Body of pancreas (tissue), 4 donors: ENCODE measurements at regions not wholly inside any gene's neighbourhood (a gene's known extent, or its start where the extent isn't known, plus 50 kb on each side); places are given as distances from the start of the nearest gene placed in this dataset.

ENCODE experiments used
- ATAC-seq: fragments of 150-250 bp; one replicate; pipeline ENCODE4 v1.9.1; 2016
- DNase-seq, 4 donors: peaks; one replicate each; pipeline ENCODE4 v3.0.0-alpha.2; 2019
- H3K27ac ChIP-seq, 4 donors: fragments of 200-600 bp; sonication (generic); 1 replicate in 3 of 4; 2 replicates in 1 of 4; pipeline versions ENCODE4 v1.5.1 to v1.6.1; 2016 to 2019; ENCODE audit warnings: mild to moderate bottlenecking in 1 of 4, mixed read lengths in 1 of 4, moderate library complexity in 1 of 4
- H3K27me3 ChIP-seq, 2 donors: fragments of 200-600 bp; sonication (generic); one replicate each; pipeline ENCODE4 v1.6.0; 2016; ENCODE audit warnings: mild to moderate bottlenecking in 1 of 2
- H3K36me3 ChIP-seq, 2 donors: fragments of 200-600 bp; sonication (generic); replicated peaks in 1 of 2; 2 replicates each; pipeline ENCODE4 v1.5.1; 2016; ENCODE audit warnings: low read depth in 2 of 2; ENCODE audit not compliant: insufficient read depth in 1 of 2
- H3K4me1 ChIP-seq: fragments of 200-600 bp; sonication (generic); one replicate; pipeline ENCODE4 v1.6.0; 2016
- H3K4me3 ChIP-seq, 2 donors: fragments of 200-600 bp; sonication (generic); 1 replicate in 1 of 2; 2 replicates in 1 of 2; pipeline ENCODE4 v1.5.1; 2016 to 2019
- H3K9me3 ChIP-seq, 3 donors: fragments of 200-600 bp; sonication (generic); 1 replicate in 2 of 3; 2 replicates in 1 of 3; pipeline ENCODE4 v1.5.1; 2016
- POLR2A ChIP-seq, 3 donors: fragments of 450-650 bp; IDR thresholded peaks; one replicate each; pipeline ENCODE4 v1.6.1; 2016; ENCODE audit warnings: antibody characterized with exemption in 3 of 3, mild to moderate bottlenecking in 2 of 3
- WGBS, 2 donors: methylation state at CpG; one replicate each; pipeline ENCODE4 v1.1.5; 2017; 5-methylcytosine and 5-hydroxymethylcytosine counted together
- intact Hi-C: fragments of 100-400 bp; cut with DNase I; formaldehyde crosslinking; loops from one replicate; pipeline ENCODE4 v1.15.1; 2023
- TF ChIP-seq, protein P1 (sequence below), 7 experiments: fragments of 450-650 bp in 4 of 7; fragments of 200-600 bp in 3 of 7; sonication (generic) in 3 of 7; IDR thresholded peaks; one replicate each; pipeline ENCODE4 v1.5.1; 2016 to 2019; ENCODE audit warnings: antibody characterized with exemption in 7 of 7

GRCh38 chr1:232177438-232177837 lies 452.5 kb downstream of the SIPA1L2 start:
- intact Hi-C loops, result no loop called here
- WGBS, 2 donors, result 86 to 88% methylated on average over 2 of the region's 2 CpGs

DNA sequence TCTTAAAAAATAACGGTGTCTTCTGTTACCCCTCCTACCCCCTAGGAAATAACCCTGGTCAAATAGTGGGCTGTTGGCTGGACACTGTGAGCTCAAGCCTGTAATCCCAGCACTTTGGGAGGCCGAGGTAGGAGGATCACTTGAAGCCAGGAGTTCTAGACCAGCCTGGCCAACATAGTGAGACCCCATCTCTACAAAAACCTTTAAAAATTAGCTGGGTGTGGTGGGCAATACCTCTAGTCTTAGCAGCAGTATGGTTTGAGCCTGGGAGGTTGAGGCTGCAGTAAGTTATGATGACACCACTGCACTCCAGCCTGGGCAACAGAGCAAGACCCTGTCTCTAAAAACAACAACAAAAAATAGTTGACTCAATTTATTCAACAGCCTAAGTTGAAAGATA lies 453.7 kb downstream of the SIPA1L2 start:
- 64 to 69% methylated on average over 2 of the region's 2 CpGs for WGBS, 2 donors
- H3K27me3 ChIP-seq, result no peaks in the 10 kb centered on the region
- ATAC-seq, result no peak
- TF ChIP-seq POLR2A (IDR thresholded peaks at IDR 0.05), result no peak
- TF ChIP-seq, protein P1, sequence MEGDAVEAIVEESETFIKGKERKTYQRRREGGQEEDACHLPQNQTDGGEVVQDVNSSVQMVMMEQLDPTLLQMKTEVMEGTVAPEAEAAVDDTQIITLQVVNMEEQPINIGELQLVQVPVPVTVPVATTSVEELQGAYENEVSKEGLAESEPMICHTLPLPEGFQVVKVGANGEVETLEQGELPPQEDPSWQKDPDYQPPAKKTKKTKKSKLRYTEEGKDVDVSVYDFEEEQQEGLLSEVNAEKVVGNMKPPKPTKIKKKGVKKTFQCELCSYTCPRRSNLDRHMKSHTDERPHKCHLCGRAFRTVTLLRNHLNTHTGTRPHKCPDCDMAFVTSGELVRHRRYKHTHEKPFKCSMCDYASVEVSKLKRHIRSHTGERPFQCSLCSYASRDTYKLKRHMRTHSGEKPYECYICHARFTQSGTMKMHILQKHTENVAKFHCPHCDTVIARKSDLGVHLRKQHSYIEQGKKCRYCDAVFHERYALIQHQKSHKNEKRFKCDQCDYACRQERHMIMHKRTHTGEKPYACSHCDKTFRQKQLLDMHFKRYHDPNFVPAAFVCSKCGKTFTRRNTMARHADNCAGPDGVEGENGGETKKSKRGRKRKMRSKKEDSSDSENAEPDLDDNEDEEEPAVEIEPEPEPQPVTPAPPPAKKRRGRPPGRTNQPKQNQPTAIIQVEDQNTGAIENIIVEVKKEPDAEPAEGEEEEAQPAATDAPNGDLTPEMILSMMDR (IDR thresholded peaks at IDR 0.05), result no peak
- H3K4me1 ChIP-seq, result no peaks in the 10 kb centered on the region
- no peaks in the 10 kb centered on the region for H3K9me3 ChIP-seq
- H3K36me3 ChIP-seq, result no peaks in the 10 kb centered on the region
- intact Hi-C loops, result no loop called here
- no peak for DNase-seq
- H3K4me3 ChIP-seq, result no peak overlapping the region
- H3K27ac ChIP-seq, result no peak overlapping the region

More at GRCh38 chr1:232177438-232177837, 452.5 kb downstream of the SIPA1L2 start:
- Histone ChIP-seq H3K27me3 (no peaks in the 10 kb centered on the region), H3K4me1 (no peaks in the 10 kb centered on the region), H3K9me3 (no peaks in the 10 kb centered on the region), H3K36me3 (no peaks in the 10 kb centered on the region), H3K4me3 (no peak overlapping the region), H3K27ac (no peak overlapping the region)
- ATAC-seq (no peak), DNase-seq (no peak)
- TF ChIP-seq, protein P1 (IDR thresholded peaks at IDR 0.05), result no peak
- TF ChIP-seq POLR2A (IDR thresholded peaks at IDR 0.05), result no peak

DNA sequence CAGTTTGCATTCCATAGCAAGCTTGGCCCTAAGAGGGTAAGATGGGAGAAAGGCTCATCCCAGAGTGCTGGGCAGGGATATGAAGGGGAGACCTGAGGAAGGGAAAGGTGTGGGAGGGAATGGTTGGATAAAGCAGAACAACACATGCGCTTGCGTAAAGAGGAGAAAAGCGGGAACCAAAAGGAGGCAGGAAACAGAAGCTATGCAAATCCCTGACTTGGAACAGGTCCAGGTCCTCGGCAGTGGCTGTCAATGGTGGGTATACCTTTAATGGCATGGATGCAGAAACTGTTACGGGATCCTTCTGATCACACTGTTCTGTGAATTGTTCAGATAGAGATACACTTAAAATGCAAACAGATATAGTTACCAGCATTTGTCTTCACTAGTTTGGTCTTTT lies 455.6 kb downstream of the SIPA1L2 start:
- H3K4me1 ChIP-seq, result no peaks in the 10 kb centered on the region
- H3K27ac ChIP-seq, result no peak overlapping the region
- ATAC-seq, result no peak
- 46 to 49% methylated on average over 5 of the region's 5 CpGs for WGBS, 2 donors
- no peaks in the 10 kb centered on the region for H3K36me3 ChIP-seq
- no peak overlapping the region for H3K4me3 ChIP-seq
- DNase-seq, result no peak
- H3K27me3 ChIP-seq, result no peaks in the 10 kb centered on the region
- no peaks in the 10 kb centered on the region for H3K9me3 ChIP-seq
- intact Hi-C loops, result no loop called here
- no peak for TF ChIP-seq POLR2A (IDR thresholded peaks at IDR 0.05)
- TF ChIP-seq, protein P1 (IDR thresholded peaks at IDR 0.05), result no peak

- no peak overlapping the region for H3K4me3 ChIP-seq
- intact Hi-C loops, result no loop called here
- H3K4me1 ChIP-seq, result no peaks in the 10 kb centered on the region
- ATAC-seq (no peak), DNase-seq (no peak)
- no peaks in the 10 kb centered on the region for H3K36me3 ChIP-seq
- H3K27me3 ChIP-seq, result no peaks in the 10 kb centered on the region
- TF ChIP-seq, protein P1 (IDR thresholded peaks at IDR 0.05), result no peak
- TF ChIP-seq POLR2A (IDR thresholded peaks at IDR 0.05), result no peak
- WGBS, 2 donors, result 22 to 34% methylated on average over 4 of the region's 4 CpGs
- no peak overlapping the region for H3K27ac ChIP-seq
- no peaks in the 10 kb centered on the region for H3K9me3 ChIP-seq
These were observed 457.4 kb downstream of the SIPA1L2 start for GRCh38 chr1:232172563-232172962.

GRCh38 chr1:232170909-232171308 lies 459.0 kb downstream of the SIPA1L2 start:
- WGBS, 2 donors, result 57 to 83% methylated on average over 1 of the region's 1 CpG

More at GRCh38 chr1:232170909-232171308, 459.0 kb downstream of the SIPA1L2 start:
- Histone ChIP-seq H3K27ac (no peak overlapping the region), H3K27me3 (no peaks in the 10 kb centered on the region), H3K4me3 (no peak overlapping the region), H3K4me1 (no peaks in the 10 kb centered on the region), H3K9me3 (no peaks in the 10 kb centered on the region), H3K36me3 (no peaks in the 10 kb centered on the region)
- intact Hi-C loops, result no loop called here
- TF ChIP-seq POLR2A (IDR thresholded peaks at IDR 0.05), result no peak
- TF ChIP-seq, protein P1 (IDR thresholded peaks at IDR 0.05), result no peak
- ATAC-seq, result no peak
- no peak for DNase-seq
